ENCODE measurements at regions not wholly inside any gene's neighbourhood (a gene's known extent, or its start where the extent isn't known, plus 50 kb on each side); places are given as distances from the start of the nearest gene placed in this dataset.

DNA sequence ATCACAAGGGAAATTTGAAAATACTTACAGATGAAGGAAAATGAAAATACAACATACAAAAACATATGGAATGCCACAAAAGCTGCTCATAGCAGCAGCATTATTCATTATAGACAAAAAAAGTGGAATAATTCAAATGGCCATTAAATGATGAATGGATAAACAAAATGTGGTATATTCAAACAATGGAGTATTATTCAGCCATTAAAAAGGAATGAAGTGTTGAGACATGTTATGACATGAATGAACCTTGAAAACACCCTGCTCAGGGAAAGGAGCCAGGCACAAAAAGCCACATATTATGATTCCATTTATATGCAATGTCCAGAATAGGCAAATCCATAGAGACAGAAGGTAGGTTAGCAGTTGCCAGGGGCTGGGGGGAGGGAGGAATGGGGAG is 62.6 kb upstream of the SFMBT2 start:
- Histone ChIP-seq H3K9me3 (no peaks in the 10 kb centered on the region), H3K36me3 (replicated peaks in 1 of 2; ENCODE audit: control insufficient read depth in 1 of 2, insufficient read depth in 2 of 2, low read length in 1 of 2) (no peaks in the 10 kb centered on the region), H3K9me2 (no peaks in the 10 kb centered on the region), H3K79me2 (ENCODE audit: insufficient read depth) (no peaks in the 10 kb centered on the region), H4K20me1 (ENCODE audit: insufficient read depth) (no peaks in the 10 kb centered on the region), H3K4me2 (no peak overlapping the region), H3K4me1 (ENCODE audit: control insufficient read depth in 1 of 2, insufficient read depth in 2 of 2, low read depth in 1 of 2, low read length in 1 of 2) (peaks cover 0 to 8% of the 10 kb centered on the region in 2 experiments; a peak in 1 of 4 replicates), H3K27ac (ENCODE audit: low read depth in 2 of 2, low read length in 1 of 2) (no peak overlapping the region), H2AFZ (ENCODE audit: low read depth) (no peak overlapping the region), H3K9ac (no peak overlapping the region), H3F3A (replicated peaks; ENCODE audit: insufficient read depth) (no peaks in the 10 kb centered on the region), H3K27me3 (ENCODE audit: insufficient read depth) (no peaks in the 10 kb centered on the region), H3K4me3 (ENCODE audit: low read depth in 2 of 2, low read length in 1 of 2) (no peak overlapping the region)
- ChIA-PET CTCF (no interaction called here), POLR2A (no interaction called here)
- no peak for DNase-seq
- no peak for TF ChIP-seq NRF1 (IDR thresholded peaks at IDR 0.05; ENCODE audit: low read depth, low read length)
- no peak for TF ChIP-seq YY1 (IDR thresholded peaks at IDR 0.05; ENCODE audit: low read depth)
- TF ChIP-seq, protein P1, sequence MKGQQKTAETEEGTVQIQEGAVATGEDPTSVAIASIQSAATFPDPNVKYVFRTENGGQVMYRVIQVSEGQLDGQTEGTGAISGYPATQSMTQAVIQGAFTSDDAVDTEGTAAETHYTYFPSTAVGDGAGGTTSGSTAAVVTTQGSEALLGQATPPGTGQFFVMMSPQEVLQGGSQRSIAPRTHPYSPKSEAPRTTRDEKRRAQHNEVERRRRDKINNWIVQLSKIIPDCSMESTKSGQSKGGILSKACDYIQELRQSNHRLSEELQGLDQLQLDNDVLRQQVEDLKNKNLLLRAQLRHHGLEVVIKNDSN (IDR thresholded peaks at IDR 0.05; ENCODE audit: borderline replicate concordance, low read depth) = no peak
- no peak for TF ChIP-seq GABPA (IDR thresholded peaks at IDR 0.05; ENCODE audit: low read depth)
- TF ChIP-seq, protein P2, sequence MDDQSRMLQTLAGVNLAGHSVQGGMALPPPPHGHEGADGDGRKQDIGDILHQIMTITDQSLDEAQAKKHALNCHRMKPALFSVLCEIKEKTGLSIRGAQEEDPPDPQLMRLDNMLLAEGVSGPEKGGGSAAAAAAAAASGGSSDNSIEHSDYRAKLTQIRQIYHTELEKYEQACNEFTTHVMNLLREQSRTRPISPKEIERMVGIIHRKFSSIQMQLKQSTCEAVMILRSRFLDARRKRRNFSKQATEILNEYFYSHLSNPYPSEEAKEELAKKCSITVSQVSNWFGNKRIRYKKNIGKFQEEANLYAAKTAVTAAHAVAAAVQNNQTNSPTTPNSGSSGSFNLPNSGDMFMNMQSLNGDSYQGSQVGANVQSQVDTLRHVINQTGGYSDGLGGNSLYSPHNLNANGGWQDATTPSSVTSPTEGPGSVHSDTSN (IDR thresholded peaks at IDR 0.05) = no peak
- no peak for TF ChIP-seq TAF1 (IDR thresholded peaks at IDR 0.05; ENCODE audit: borderline replicate concordance, low read depth, low read length)
- TF ChIP-seq, protein P3, sequence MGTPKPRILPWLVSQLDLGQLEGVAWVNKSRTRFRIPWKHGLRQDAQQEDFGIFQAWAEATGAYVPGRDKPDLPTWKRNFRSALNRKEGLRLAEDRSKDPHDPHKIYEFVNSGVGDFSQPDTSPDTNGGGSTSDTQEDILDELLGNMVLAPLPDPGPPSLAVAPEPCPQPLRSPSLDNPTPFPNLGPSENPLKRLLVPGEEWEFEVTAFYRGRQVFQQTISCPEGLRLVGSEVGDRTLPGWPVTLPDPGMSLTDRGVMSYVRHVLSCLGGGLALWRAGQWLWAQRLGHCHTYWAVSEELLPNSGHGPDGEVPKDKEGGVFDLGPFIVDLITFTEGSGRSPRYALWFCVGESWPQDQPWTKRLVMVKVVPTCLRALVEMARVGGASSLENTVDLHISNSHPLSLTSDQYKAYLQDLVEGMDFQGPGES (IDR thresholded peaks at IDR 0.05; ENCODE audit: low read depth, low read length) = no peak
- TF ChIP-seq POLR2AphosphoS5 (IDR thresholded peaks at IDR 0.05; ENCODE audit: low read depth, low read length) = no peak
- TF ChIP-seq EZH2phosphoT487 (IDR thresholded peaks at IDR 0.05; ENCODE audit: borderline replicate concordance, low read depth) = no peak
- no peak for TF ChIP-seq TEAD4 (IDR thresholded peaks at IDR 0.05; ENCODE audit: borderline replicate concordance, insufficient read depth)
- TF ChIP-seq SMC3 (IDR thresholded peaks at IDR 0.05; ENCODE audit: low read depth, low read length) = no peak

DNA sequence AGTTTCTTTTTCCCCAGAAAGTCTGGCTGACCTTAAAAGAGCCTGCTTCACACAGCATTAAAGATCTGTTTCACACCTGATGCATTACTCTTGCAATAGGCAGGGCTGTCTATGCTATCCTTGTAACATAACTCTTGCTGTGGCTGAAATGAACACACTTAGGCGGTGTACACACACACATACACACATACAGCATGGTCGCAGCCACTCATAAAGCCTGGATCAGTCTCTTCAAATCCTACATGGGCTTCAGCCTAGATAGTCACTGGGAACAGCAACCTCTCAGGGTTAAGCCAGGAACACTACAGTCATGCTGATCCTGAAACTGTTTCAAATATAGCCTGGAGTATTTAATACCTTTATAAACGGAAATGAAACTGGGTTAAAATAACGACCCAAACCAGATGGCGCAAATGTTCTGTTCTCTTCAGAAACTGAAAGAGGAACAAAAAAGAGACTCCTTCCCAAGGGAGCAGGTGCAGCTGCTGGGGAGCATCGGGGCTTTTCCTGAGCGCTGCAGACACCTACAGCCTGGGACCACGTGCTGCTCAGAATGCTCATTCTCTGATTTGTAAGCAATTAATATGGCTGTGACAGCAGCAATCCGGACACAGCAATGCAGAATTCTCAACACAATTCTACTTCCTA is 61.0 kb upstream of the SFMBT2 start:
- Histone ChIP-seq H3K9me3 (no peaks in the 10 kb centered on the region), H3K9ac (no peak overlapping the region), H4K20me1 (ENCODE audit: insufficient read depth) (no peaks in the 10 kb centered on the region), H3K79me2 (ENCODE audit: insufficient read depth) (no peaks in the 10 kb centered on the region), H3K4me3 (ENCODE audit: low read depth in 2 of 2, low read length in 1 of 2) (no peak overlapping the region), H3K27ac (ENCODE audit: low read depth in 2 of 2, low read length in 1 of 2) (no peak overlapping the region), H3K4me1 (ENCODE audit: control insufficient read depth in 1 of 2, insufficient read depth in 2 of 2, low read depth in 1 of 2, low read length in 1 of 2) (peaks cover 0 to 8% of the 10 kb centered on the region in 2 experiments; a peak in 1 of 4 replicates), H3F3A (replicated peaks; ENCODE audit: insufficient read depth) (no peaks in the 10 kb centered on the region), H3K9me2 (no peaks in the 10 kb centered on the region), H2AFZ (ENCODE audit: low read depth) (no peak overlapping the region), H3K27me3 (ENCODE audit: insufficient read depth) (no peaks in the 10 kb centered on the region), H3K36me3 (replicated peaks in 1 of 2; ENCODE audit: control insufficient read depth in 1 of 2, insufficient read depth in 2 of 2, low read length in 1 of 2) (no peaks in the 10 kb centered on the region), H3K4me2 (no peak overlapping the region)
- ChIA-PET CTCF (no interaction called here), POLR2A (no interaction called here)
- WGBS (ENCODE audit: low lambda C conversion rate) = 36% methylated on average over 9 of the region's 9 CpGs
- no peak for DNase-seq
- no peak for TF ChIP-seq RAD21 (IDR thresholded peaks at IDR 0.05; ENCODE audit: low read length)
- TF ChIP-seq JUND (IDR thresholded peaks at IDR 0.05) = no peak
- TF ChIP-seq RFX5 (IDR thresholded peaks at IDR 0.05; ENCODE audit: low read length) = no peak
- TF ChIP-seq FOXM1 (IDR thresholded peaks at IDR 0.05; ENCODE audit: low read depth) = no peak
- no peak for TF ChIP-seq POLR2AphosphoS5 (IDR thresholded peaks at IDR 0.05; ENCODE audit: low read depth, low read length)
- TF ChIP-seq, protein P4, sequence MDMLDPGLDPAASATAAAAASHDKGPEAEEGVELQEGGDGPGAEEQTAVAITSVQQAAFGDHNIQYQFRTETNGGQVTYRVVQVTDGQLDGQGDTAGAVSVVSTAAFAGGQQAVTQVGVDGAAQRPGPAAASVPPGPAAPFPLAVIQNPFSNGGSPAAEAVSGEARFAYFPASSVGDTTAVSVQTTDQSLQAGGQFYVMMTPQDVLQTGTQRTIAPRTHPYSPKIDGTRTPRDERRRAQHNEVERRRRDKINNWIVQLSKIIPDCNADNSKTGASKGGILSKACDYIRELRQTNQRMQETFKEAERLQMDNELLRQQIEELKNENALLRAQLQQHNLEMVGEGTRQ (IDR thresholded peaks at IDR 0.05; ENCODE audit: borderline replicate concordance, low read depth, low read length) = no peak
- TF ChIP-seq SIN3A (IDR thresholded peaks at IDR 0.05; ENCODE audit: borderline replicate concordance, low read depth, low read length) = no peak
- no peak for TF ChIP-seq ELF1 (IDR thresholded peaks at IDR 0.05)
- TF ChIP-seq NFIC (IDR thresholded peaks at IDR 0.05; ENCODE audit: borderline replicate concordance) = no peak
- TF ChIP-seq TCF12 (IDR thresholded peaks at IDR 0.05) = no peak
- no peak for TF ChIP-seq EZH2phosphoT487 (IDR thresholded peaks at IDR 0.05; ENCODE audit: borderline replicate concordance, low read depth)
- no peak for TF ChIP-seq TAF1 (IDR thresholded peaks at IDR 0.05; ENCODE audit: borderline replicate concordance, low read depth, low read length)
- TF ChIP-seq CHD2 (IDR thresholded peaks at IDR 0.05; ENCODE audit: low read length, partially characterized antibody) = no peak
- TF ChIP-seq, protein P5, sequence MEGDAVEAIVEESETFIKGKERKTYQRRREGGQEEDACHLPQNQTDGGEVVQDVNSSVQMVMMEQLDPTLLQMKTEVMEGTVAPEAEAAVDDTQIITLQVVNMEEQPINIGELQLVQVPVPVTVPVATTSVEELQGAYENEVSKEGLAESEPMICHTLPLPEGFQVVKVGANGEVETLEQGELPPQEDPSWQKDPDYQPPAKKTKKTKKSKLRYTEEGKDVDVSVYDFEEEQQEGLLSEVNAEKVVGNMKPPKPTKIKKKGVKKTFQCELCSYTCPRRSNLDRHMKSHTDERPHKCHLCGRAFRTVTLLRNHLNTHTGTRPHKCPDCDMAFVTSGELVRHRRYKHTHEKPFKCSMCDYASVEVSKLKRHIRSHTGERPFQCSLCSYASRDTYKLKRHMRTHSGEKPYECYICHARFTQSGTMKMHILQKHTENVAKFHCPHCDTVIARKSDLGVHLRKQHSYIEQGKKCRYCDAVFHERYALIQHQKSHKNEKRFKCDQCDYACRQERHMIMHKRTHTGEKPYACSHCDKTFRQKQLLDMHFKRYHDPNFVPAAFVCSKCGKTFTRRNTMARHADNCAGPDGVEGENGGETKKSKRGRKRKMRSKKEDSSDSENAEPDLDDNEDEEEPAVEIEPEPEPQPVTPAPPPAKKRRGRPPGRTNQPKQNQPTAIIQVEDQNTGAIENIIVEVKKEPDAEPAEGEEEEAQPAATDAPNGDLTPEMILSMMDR (IDR thresholded peaks at IDR 0.05) = no peak

All from SK-N-SH (cell line).